Left hindlimb (tissue), 1 donor: ENCODE measurements at regions not wholly inside any gene's neighbourhood (a gene's known extent, or its start where the extent isn't known, plus 50 kb on each side); places are given as distances from the start of the nearest gene placed in this dataset.
A peak's percentile ranks its signal among the peaks of the same experiment; 100 is the strongest.

Experiments
- DNase-seq: peaks from one replicate; pipeline ENCODE4 v3.0.0-alpha.2; 2018

DNA sequence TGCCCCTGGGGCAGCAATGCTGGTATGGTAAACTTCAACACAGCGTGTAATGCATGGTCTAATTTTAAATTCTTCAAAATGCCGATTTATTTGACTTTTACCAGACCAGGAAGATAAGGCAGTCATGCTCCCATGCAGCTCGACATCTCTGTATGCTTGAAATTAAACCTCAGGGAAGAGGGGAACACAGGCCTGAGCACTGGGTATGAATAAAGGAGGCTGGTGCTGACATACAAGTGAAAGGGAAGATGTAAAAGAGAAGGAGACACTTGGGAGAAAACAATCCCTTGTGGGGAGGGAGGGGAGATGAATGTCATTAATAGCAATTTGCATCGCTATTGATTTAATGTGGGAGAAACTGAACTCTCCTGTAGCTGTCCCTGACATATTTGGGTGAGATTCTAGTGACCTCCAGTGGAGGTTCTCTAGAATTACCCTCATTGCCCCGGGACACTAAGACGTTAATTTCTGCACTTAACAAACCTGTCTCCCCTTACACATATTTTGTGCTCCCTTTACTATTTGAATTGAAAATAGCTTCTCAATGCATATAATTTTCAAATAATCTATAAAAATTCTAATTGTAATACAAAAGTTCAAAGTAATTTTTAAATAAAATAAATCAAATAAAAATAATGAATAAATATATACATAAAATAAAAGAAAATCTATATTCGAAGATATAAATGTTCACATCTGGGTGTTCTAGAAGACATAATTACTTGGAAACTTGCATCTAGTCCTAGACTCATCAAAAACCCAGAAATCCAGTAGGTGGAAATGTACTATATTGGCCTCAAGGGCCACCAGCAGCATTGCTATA lies 283.1 kb downstream of the LMX1A start:
- DNase-seq: no peak

- DNase-seq: no peak
Observed at GRCh38 chr1:165070675-165071074, 285.8 kb downstream of the LMX1A start.

DNA sequence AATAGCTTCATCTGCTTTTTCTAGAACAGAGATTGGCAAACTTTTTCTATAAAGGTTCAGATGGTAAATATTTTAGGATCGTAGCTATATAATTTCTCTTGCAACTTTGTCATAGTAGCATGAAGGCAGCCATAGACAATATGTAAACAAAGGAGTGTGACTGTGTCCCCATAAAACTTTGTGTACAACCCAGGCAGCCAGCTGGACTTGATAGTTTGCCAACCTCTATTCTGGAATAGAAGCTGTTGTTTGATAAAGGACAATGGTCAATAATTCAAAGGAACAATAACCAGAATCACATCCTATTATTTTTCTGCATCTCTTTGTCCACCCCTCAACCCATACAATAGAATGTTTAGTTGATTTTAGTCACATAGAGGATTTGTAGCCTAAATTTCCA lies 286.7 kb downstream of the LMX1A start:
- DNase-seq: no peak

DNA sequence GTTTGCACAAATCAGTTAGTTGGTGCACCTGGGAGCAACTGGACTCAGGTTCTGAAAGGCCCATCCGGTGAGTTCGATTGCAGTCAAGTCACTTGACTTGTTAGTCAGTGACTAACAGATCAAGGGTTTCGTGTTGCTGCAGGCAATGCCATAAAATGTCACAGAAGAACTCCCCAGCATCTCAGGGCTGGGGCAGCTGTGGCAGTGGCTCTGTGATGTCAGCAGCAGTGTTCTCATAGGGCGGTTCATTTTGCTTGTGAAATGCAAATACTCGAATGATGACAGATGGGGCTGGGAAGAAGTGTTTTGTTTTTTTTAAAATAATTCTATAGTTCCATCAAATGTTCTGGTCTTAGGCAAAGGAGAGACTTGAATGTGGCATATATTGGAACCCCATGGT lies 287.8 kb downstream of the LMX1A start:
- DNase-seq: no peak

- DNase-seq: no peak
Observed at GRCh38 chr1:165067829-165068228, 288.7 kb downstream of the LMX1A start.

- peak; percentile 43 for DNase-seq
Observed at GRCh38 chr1:165063181-165063965, 293.1 kb downstream of the LMX1A start.

- DNase-seq: no peak
Observed at GRCh38 chr1:165062346-165062745, 294.2 kb downstream of the LMX1A start.

DNA sequence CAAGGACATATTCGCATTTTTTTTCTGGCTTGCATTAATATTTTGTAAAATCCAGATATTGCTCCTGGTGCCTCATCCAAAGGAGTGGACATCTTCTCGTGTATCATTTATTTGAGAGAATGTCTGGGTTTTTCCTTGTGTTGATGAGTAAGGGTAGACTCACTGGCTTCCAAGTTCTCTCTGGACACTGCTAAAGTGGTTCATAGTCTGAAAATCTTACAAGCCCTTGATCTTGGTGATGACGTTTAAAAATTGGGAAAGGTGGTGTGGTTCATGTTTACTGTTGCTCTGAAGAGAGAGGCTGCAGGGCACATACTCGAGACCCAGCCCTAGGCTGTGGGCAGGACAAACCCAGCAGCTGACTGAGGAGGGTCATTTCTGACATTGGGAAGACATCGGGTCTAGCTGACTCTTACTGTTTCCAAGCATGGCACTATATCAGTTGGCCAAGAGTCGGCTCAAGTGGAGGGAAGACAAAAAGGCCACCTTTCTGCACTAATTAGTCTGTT lies 296.2 kb downstream of the LMX1A start:
- DNase-seq: no peak

DNA sequence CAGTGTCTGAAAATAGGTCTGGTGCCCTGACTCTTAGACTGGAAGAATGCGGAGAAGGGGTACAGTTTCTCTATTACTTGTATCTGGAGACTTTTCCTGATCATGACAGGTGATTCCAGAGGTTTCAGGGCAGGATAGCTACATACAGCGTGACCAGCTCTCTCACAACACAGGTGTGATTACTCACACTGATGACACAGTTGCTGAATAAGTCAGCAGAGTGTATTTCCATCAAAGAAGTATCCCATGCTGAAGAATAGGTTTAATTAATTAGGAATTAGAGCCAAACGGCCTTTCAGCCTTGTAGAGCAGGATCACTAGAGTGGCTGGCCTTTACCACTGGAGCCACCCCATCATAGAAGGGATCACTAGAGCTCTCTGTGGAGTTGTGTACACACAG lies 298.6 kb downstream of the LMX1A start:
- DNase-seq: no peak

DNA sequence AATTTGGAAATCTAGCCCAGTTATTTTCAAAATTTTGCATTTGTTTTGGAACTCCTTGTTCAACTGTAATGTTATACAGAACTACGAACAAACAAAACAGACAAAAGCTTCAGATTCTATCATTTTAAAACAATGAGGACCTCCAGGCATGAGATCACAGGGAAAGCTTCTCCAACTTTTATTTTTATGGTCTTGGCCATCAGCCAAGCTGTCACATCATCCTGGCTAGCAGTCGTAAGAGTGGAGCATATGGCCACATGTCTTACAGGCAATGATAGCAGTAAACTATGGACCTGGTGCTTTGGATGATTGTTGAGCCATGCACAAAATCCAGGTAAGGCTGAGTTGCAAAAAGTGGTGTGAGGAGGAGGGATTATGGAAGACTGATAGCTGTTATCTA lies 299.6 kb downstream of the LMX1A start:
- DNase-seq: no peak

- no peak for DNase-seq
Observed at GRCh38 chr1:165055581-165055980, 300.9 kb downstream of the LMX1A start.

DNA sequence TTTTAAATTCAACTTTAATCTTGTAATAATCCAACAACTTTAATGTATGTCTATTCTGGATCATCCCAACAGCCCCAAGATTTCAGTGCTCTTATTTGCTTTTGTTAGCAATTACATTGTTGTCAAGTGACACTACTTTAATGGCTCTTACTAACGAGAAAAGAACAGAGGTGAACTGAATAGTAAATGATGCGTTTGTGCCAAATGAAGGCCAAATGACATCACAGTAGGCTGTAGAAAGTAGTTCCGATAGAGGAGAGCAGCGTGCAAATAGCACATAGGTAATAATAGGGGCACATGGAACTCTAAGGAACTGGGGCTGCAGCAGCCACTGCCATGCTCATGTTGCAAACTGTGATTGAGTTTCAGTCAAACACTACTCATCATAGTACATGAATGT lies 301.9 kb downstream of the LMX1A start:
- DNase-seq: no peak

DNA sequence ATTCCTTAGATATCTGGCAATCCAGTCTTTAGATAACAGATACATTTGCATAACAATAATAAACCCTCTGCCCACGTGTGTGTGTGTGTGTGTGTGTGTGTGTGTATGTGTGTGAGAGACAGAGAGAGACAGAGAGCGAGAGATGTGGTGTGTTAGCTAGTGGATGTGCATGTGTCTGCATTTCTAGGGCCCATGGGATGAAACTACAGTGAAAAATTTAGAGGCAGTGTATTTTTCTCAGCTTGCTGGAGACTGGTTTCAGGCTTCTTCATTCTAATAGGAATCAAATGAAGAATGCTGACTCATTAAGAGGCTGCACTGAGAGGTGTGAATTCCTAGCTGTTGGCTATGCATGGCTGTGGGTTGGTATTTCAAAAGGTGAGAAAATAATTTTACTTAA lies 303.2 kb downstream of the LMX1A start:
- DNase-seq: no peak

DNA sequence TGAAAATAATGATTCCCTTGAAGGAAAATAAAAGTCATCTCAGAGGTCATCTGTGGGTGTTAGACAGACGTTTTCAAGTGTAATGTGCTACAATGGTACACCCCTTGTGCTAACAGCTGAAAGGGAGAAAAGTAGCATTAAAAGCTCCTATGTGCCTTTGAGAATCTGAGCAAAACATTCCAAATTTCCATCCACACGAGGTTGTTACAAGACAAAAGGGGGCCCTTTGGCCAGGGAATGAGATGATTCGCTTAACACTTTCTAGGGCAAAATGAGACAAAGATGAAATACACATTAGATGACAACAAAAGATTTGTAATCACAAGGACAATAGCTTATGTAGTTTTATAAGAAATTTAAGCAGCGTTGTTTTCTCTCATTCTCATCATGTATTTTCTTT lies 303.6 kb downstream of the LMX1A start:
- DNase-seq: no peak

DNA sequence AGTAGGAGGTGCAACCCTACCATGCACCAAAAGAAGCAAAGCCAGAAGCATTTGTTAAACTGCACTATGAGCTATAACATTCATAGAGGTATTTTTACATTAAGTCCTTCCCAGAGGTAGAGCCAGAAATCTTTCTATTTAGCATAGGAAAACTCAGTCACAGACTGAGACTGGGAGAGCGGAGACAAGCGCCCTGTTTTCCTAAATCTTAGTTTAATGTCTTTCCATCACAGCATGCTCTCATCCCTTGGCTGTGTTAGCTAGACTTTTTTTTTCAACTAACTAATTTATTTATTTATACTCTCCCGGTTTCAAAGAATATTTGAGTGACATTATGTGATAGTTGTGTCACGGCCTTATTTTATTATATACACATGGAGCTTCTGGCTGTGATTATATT lies 304.1 kb downstream of the LMX1A start:
- DNase-seq: no peak

DNA sequence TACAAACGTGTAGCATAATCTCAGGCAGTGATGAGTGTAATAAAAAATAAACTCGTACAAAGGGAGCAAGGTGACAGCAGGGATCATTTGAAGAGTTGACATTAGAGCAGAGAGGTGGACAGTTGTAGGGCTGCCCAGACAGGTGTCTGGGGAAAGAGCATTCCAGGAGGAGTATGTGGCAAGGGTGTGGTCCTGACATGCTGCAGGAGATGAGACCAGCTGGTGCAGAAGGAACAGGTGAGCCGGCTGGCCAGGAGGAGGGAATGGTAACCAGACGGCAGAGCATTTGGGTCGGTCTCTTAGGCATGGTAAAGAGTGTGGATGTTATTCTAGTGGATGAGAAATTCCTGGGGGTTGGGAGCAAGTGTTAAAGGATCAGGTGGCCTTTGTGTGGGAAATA lies 306.3 kb downstream of the LMX1A start:
- no peak for DNase-seq

- no peak for DNase-seq
Observed at GRCh38 chr1:165047994-165048393, 308.5 kb downstream of the LMX1A start.

- DNase-seq: no peak
Observed at GRCh38 chr1:165045902-165046301, 310.6 kb downstream of the LMX1A start.

DNA sequence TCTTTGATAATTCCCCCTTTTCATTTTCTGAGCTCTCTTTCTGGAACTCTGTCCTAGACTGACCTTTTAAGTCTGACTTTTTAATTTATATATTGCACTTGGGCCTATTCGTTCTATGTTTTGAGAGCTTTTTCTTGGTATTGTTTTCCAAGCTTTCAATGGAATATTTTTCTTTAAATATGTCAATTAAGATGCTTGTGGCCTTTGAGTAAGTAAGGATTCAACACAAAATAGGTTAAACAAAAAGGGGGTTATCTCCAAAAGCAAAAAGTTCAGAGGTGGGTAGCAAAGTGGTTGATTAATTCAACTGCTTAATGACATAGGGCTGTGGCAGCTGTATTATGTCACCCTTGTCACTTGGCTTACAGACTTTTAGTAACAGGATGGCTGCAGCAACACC lies 315.9 kb downstream of the LMX1A start:
- DNase-seq: no peak

GRCh38 chr1:165039996-165040395 lies 316.5 kb downstream of the LMX1A start:
- DNase-seq: no peak

DNA sequence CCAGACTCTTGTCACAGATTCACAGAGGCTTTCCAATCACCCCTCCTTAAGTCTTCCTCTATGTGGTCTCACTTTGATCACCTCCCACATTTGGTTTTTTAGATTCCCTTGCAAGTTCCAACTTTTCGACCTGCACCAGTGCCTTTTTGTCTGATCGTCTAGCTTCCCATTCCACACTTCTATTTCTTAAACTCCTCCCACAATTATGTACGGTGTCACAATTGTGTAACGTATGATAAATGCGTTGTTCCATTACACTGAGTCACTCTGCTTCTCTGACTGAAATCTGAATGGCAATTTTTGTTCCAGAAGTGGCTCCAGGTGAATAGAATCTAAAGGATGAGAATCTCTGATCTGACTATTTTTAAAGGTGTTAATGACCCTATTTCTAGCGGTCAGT lies 320.1 kb downstream of the LMX1A start:
- no peak for DNase-seq

- no peak for DNase-seq
Observed at GRCh38 chr1:165034136-165034809, 322.2 kb downstream of the LMX1A start.

DNA sequence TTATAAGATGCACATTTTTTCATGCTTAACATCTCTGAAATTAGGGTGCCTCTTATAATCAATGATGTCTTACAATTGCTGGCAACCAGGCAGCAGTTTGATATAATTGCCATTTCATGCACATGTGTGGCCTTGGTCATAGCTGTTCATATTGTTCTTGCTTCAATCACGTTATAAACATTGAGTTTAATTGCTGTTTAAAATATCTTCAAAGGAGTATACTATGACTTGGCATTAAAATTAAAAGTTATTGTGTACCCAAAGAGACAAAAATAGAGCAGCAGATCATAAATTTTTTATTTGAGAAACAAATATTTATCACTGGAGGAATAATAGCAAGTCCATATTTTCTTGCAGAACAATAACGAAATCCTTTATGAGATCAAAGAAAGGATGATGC lies 325.5 kb downstream of the LMX1A start:
- no peak for DNase-seq

DNA sequence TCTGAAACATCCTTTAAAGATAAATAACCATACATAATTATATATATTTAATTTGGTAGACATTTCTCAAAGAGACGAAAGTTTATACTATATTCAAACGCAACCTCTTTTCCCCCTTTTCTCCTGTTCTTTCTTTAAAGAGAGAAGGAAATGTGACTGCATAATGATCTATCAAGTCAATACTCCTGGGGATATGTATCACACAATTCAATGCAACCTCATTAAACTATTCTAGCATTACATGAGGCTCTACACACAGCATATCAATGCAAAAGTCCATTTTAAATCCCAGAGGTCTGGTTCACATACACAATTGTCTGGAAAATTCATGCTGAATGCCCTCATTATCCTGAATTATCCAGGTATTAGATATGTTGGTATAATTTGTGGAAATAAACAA lies 330.7 kb downstream of the LMX1A start:
- DNase-seq: no peak
